ENCODE measurements at regions not wholly inside any gene's neighbourhood (a gene's known extent, or its start where the extent isn't known, plus 50 kb on each side); places are given as distances from the start of the nearest gene placed in this dataset.

- H4K20me1 ChIP-seq (ENCODE audit: insufficient read depth, low read length), result no peaks in the 10 kb centered on the region
- Mint-ChIP-seq H3K27ac (ENCODE audit: unreplicated experiment) (no peak overlapping the region), H3K36me3 (ENCODE audit: low read depth, unreplicated experiment) (no peaks in the 10 kb centered on the region), H3K27me3 (ENCODE audit: low read depth, unreplicated experiment) (peaks cover 11% of the 10 kb centered on the region), H3K9me3 (ENCODE audit: unreplicated experiment) (peaks cover 7% of the 10 kb centered on the region), H3K4me1 (ENCODE audit: low read depth, unreplicated experiment) (no peaks in the 10 kb centered on the region), H3K4me3 (ENCODE audit: unreplicated experiment) (no peak overlapping the region)
- H3K4me2 ChIP-seq (ENCODE audit: low read length), result no peak overlapping the region
- H3K9me3 ChIP-seq (ENCODE audit: insufficient read depth, low read depth, low read length), result no peaks in the 10 kb centered on the region
- H3K36me3 ChIP-seq (ENCODE audit: insufficient read depth, low read length), result no peaks in the 10 kb centered on the region
- TF ChIP-seq CTCF (IDR thresholded peaks at IDR 0.05; ENCODE audit: insufficient read depth, low read depth, low read length), result no peak
- no peak for TF ChIP-seq EZH2 (IDR thresholded peaks at IDR 0.05; ENCODE audit: insufficient read depth, low read length)
- H3K4me3 ChIP-seq (ENCODE audit: insufficient read depth, low read depth, low read length), result no peak overlapping the region
- no peak overlapping the region for H2AFZ ChIP-seq (ENCODE audit: low read depth, low read length)
- no peaks in the 10 kb centered on the region for H3K79me2 ChIP-seq (ENCODE audit: insufficient read depth, low read length)
- H3K27me3 ChIP-seq (ENCODE audit: insufficient read depth, low read length), result no peaks in the 10 kb centered on the region
- FAIRE-seq (no peak), DNase-seq (ENCODE audit: low read depth) (no peak)
- no peak overlapping the region for H3K27ac ChIP-seq (ENCODE audit: low read depth, low read length)
- H3K4me1 ChIP-seq (ENCODE audit: insufficient read depth, low read length), result peaks cover 25% of the 10 kb centered on the region
- no peak overlapping the region for H3K9ac ChIP-seq (ENCODE audit: low read length)
Observed at GRCh38 chr17:83194186-83194561, 114.8 kb downstream of the METRNL start.

GRCh38 chr17:83194761-83195329 lies 115.4 kb downstream of the METRNL start:
- no peak overlapping the region for H3K4me3 Mint-ChIP-seq (ENCODE audit: unreplicated experiment)
- no peaks in the 10 kb centered on the region for H3K9me3 ChIP-seq (ENCODE audit: insufficient read depth, low read depth, low read length)

More at GRCh38 chr17:83194761-83195329, 115.4 kb downstream of the METRNL start:
- Histone ChIP-seq H3K36me3 (ENCODE audit: insufficient read depth, low read length) (no peaks in the 10 kb centered on the region), H4K20me1 (ENCODE audit: insufficient read depth, low read length) (no peaks in the 10 kb centered on the region), H3K79me2 (ENCODE audit: insufficient read depth, low read length) (no peaks in the 10 kb centered on the region), H3K27me3 (ENCODE audit: insufficient read depth, low read length) (no peaks in the 10 kb centered on the region), H3K27ac (ENCODE audit: low read depth, low read length) (peak overlapping the region; percentile 53), H2AFZ (ENCODE audit: low read depth, low read length) (no peak overlapping the region), H3K9ac (ENCODE audit: low read length) (no peak overlapping the region), H3K4me3 (ENCODE audit: insufficient read depth, low read depth, low read length) (no peak overlapping the region), H3K4me2 (ENCODE audit: low read length) (peak overlapping the region; percentile 36), H3K4me1 (ENCODE audit: insufficient read depth, low read length) (peaks cover 32% of the 10 kb centered on the region)
- Mint-ChIP-seq H3K9me3 (ENCODE audit: unreplicated experiment) (peaks cover 4% of the 10 kb centered on the region), H3K36me3 (ENCODE audit: low read depth, unreplicated experiment) (no peaks in the 10 kb centered on the region), H3K27ac (ENCODE audit: unreplicated experiment) (no peak overlapping the region), H3K27me3 (ENCODE audit: low read depth, unreplicated experiment) (peaks cover 14% of the 10 kb centered on the region), H3K4me1 (ENCODE audit: low read depth, unreplicated experiment) (no peaks in the 10 kb centered on the region)
- no peak for FAIRE-seq
- no peak for TF ChIP-seq EZH2 (IDR thresholded peaks at IDR 0.05; ENCODE audit: insufficient read depth, low read length)
- no peak for TF ChIP-seq CTCF (IDR thresholded peaks at IDR 0.05; ENCODE audit: insufficient read depth, low read depth, low read length)
- DNase-seq (ENCODE audit: low read depth), result no peak

All from astrocyte (in vitro differentiated cells and primary cell).